ENCODE measurements at regions not wholly inside any gene's neighbourhood (a gene's known extent, or its start where the extent isn't known, plus 50 kb on each side); places are given as distances from the start of the nearest gene placed in this dataset.

GRCh38 chr5:35461530-35461929, 156.1 kb upstream of the SPEF2 start:
- ATAC-seq, result no peak

GRCh38 chr5:35458824-35459207, 158.8 kb upstream of the SPEF2 start:
- no peaks in the 10 kb centered on the region for H3K9me2 ChIP-seq (ENCODE audit: insufficient read depth)
- H3K9me3 ChIP-seq (ENCODE audit: control insufficient read depth in 1 of 2, insufficient read depth in 1 of 2, low read depth in 1 of 2, low read length in 2 of 2), result no peaks in the 10 kb centered on the region
- POLR2A ChIA-PET, result no interaction called here
- H3K4me1 ChIP-seq (ENCODE audit: control insufficient read depth in 1 of 2, insufficient read depth in 2 of 2, low read length in 2 of 2), result no peaks in the 10 kb centered on the region
- H3K4me2 ChIP-seq (ENCODE audit: low read length), result no peak overlapping the region
- ATAC-seq (no peak), DNase-seq (ENCODE audit: low read depth, low spot score) (no peak)
- H4K20me1 ChIP-seq (ENCODE audit: insufficient read depth), result no peaks in the 10 kb centered on the region
- no peaks in the 10 kb centered on the region for H3K36me3 ChIP-seq (ENCODE audit: control insufficient read depth in 1 of 2, insufficient read depth in 2 of 2, low read length in 2 of 2)
- no peak overlapping the region for H3K9ac ChIP-seq (ENCODE audit: low read length)
- no TSS peak for BruUV-seq (replicated peaks)
- H3K79me2 ChIP-seq (ENCODE audit: insufficient read depth, low read length), result no peaks in the 10 kb centered on the region
- H3K4me3 ChIP-seq (replicated peaks in 1 of 2; ENCODE audit: low read depth in 1 of 2, low read length in 2 of 2), result no peak overlapping the region
- intact Hi-C loops (cut with micrococcal nuclease), result no loop called here
- H3K27ac ChIP-seq (ENCODE audit: low read depth, low read length), result no peak overlapping the region
- CTCF ChIA-PET, result no interaction called here
- H3K27me3 ChIP-seq (ENCODE audit: insufficient read depth, low read length), result no peaks in the 10 kb centered on the region
- RAD21 ChIA-PET (ENCODE audit: low non-redundant PET in 1 of 2, low total read pairs in 2 of 2, uncharacterized antibody in 2 of 2, unreplicated experiment in 2 of 2), result no interaction called here
- no peak overlapping the region for H2AFZ ChIP-seq (ENCODE audit: low read depth, low read length, poor library complexity, severe bottlenecking)
- TF ChIP-seq EGR1 (IDR thresholded peaks at IDR 0.05; ENCODE audit: low read depth), result no peak
- TF ChIP-seq CTCF (IDR thresholded peaks at IDR 0.05 in 2 of 3, conservative IDR thresholded peaks at IDR 0.05 in 1 of 3; ENCODE audit: borderline replicate concordance in 1 of 3, insufficient read depth in 1 of 3, low read depth in 2 of 3, low read length in 2 of 3), result no peak
- no peak for TF ChIP-seq ATF3 (IDR thresholded peaks at IDR 0.05)
- TF ChIP-seq POLR2A (IDR thresholded peaks at IDR 0.05; ENCODE audit: borderline replicate concordance, extremely low read depth, insufficient read depth, insufficient read length), result no peak
- no peak for TF ChIP-seq FOSL1 (IDR thresholded peaks at IDR 0.05; ENCODE audit: low read depth)
- TF ChIP-seq ZNF274 (IDR thresholded peaks at IDR 0.05; ENCODE audit: low read depth, low read length), result no peak
- no peak for TF ChIP-seq MAX (IDR thresholded peaks at IDR 0.05)
- no peak for TF ChIP-seq CEBPB (IDR thresholded peaks at IDR 0.05; ENCODE audit: low read depth)
- TF ChIP-seq ZBTB33 (IDR thresholded peaks at IDR 0.05; ENCODE audit: extremely low read depth, insufficient replicate concordance, low read length), result no peak

More at GRCh38 chr5:35461530-35461929, 156.1 kb upstream of the SPEF2 start:
- ChIA-PET RAD21 (ENCODE audit: low non-redundant PET in 1 of 2, low total read pairs in 2 of 2, uncharacterized antibody in 2 of 2, unreplicated experiment in 2 of 2) (no interaction called here), POLR2A (no interaction called here), CTCF (no interaction called here)
- Histone ChIP-seq H2AFZ (ENCODE audit: low read depth, low read length, poor library complexity, severe bottlenecking) (no peak overlapping the region), H4K20me1 (ENCODE audit: insufficient read depth) (no peaks in the 10 kb centered on the region), H3K79me2 (ENCODE audit: insufficient read depth, low read length) (no peaks in the 10 kb centered on the region), H3K27ac (ENCODE audit: low read depth, low read length) (no peak overlapping the region), H3K9me2 (ENCODE audit: insufficient read depth) (no peaks in the 10 kb centered on the region), H3K36me3 (ENCODE audit: control insufficient read depth in 1 of 2, insufficient read depth in 2 of 2, low read length in 2 of 2) (no peaks in the 10 kb centered on the region), H3K9me3 (ENCODE audit: control insufficient read depth in 1 of 2, insufficient read depth in 1 of 2, low read depth in 1 of 2, low read length in 2 of 2) (no peaks in the 10 kb centered on the region), H3K4me2 (ENCODE audit: low read length) (no peak overlapping the region), H3K27me3 (ENCODE audit: insufficient read depth, low read length) (no peaks in the 10 kb centered on the region), H3K9ac (ENCODE audit: low read length) (no peak overlapping the region), H3K4me3 (replicated peaks in 1 of 2; ENCODE audit: low read depth in 1 of 2, low read length in 2 of 2) (no peak overlapping the region), H3K4me1 (ENCODE audit: control insufficient read depth in 1 of 2, insufficient read depth in 2 of 2, low read length in 2 of 2) (no peaks in the 10 kb centered on the region)
- BruUV-seq (replicated peaks), result no TSS peak
- TF ChIP-seq POLR2A (IDR thresholded peaks at IDR 0.05; ENCODE audit: borderline replicate concordance, extremely low read depth, insufficient read depth, insufficient read length) (no peak), YY1 (IDR thresholded peaks at IDR 0.05; ENCODE audit: extremely low read depth, insufficient replicate concordance, low read depth, low read length) (no peak), TCF7L2 (IDR thresholded peaks at IDR 0.05; ENCODE audit: borderline replicate concordance, extremely low read depth, insufficient read depth, insufficient read length) (no peak), ZBTB33 (IDR thresholded peaks at IDR 0.05; ENCODE audit: extremely low read depth, insufficient replicate concordance, low read length) (no peak), EZH2 (IDR thresholded peaks at IDR 0.05) (no peak)
- intact Hi-C loops (cut with micrococcal nuclease), result no loop called here
- no peak for DNase-seq (ENCODE audit: low read depth, low spot score)

Data from HCT116 (cell line).